ENCODE measurements at regions not wholly inside any gene's neighbourhood (a gene's known extent, or its start where the extent isn't known, plus 50 kb on each side); places are given as distances from the start of the nearest gene placed in this dataset.
"Not testable (repeated sequence)": the region's sequence is repeated elsewhere in the genome, so short reads cannot be mapped to it uniquely, and the experiment has no call there.

- intact Hi-C loops (cut with DNase I): no loop called here
- peak in 2 of 10 donors; percentile 55 to 64 for DNase-seq
Measured at GRCh38 chrX:437661-438390, 51.1 kb upstream of the PPP2R3B start.

- intact Hi-C loops (cut with DNase I): no loop called here
- DNase-seq: peak in 2 of 10 donors; percentile 52 to 67
Measured at GRCh38 chrX:439241-439640, 52.5 kb upstream of the PPP2R3B start.

- no peak for DNase-seq
- intact Hi-C loops (cut with DNase I): no loop called here
Measured at GRCh38 chrX:439719-440118, 53.0 kb upstream of the PPP2R3B start.

- intact Hi-C loops (cut with DNase I): no loop called here
- peak in 2 of 10 donors; percentile 47 to 55 for DNase-seq
Measured at GRCh38 chrX:440636-441035, 53.9 kb upstream of the PPP2R3B start.

GRCh38 chrX:443536-444210 lies 57.0 kb upstream of the PPP2R3B start:
- peak in 2 of 10 donors; percentile 25 to 29 for DNase-seq
- intact Hi-C loops (cut with DNase I): no loop called here

- intact Hi-C loops (cut with DNase I): no loop called here
- no peak for DNase-seq
Measured at GRCh38 chrX:444305-444704, 57.6 kb upstream of the PPP2R3B start.

- intact Hi-C loops (cut with DNase I): no loop called here
- peak in 1 of 10 donors; percentile 38 for DNase-seq
Measured at GRCh38 chrX:445727-446126, 59.0 kb upstream of the PPP2R3B start.

GRCh38 chrX:446245-446644 lies 59.5 kb upstream of the PPP2R3B start:
- peak in 1 of 10 donors; percentile 34 for DNase-seq
- intact Hi-C loops (cut with DNase I): no loop called here

GRCh38 chrX:447052-447451 lies 60.3 kb upstream of the PPP2R3B start:
- intact Hi-C loops (cut with DNase I): no loop called here

GRCh38 chrX:451750-452149 lies 65.0 kb upstream of the PPP2R3B start:
- DNase-seq: peak in 2 of 10 donors; percentile 38 to 51
- intact Hi-C loops (cut with DNase I): not testable (repeated sequence)

More at GRCh38 chrX:447052-447451, 60.3 kb upstream of the PPP2R3B start:
- DNase-seq: peak in 2 of 10 donors; percentile 22 to 55

- no peak for DNase-seq
- intact Hi-C loops (cut with DNase I): no loop called here
Measured at GRCh38 chrX:452598-452997, 65.9 kb upstream of the PPP2R3B start.

- intact Hi-C loops (cut with DNase I); DNase-seq: not testable (repeated sequence)
Measured at GRCh38 chrX:454514-454913, 67.8 kb upstream of the PPP2R3B start.

- intact Hi-C loops (cut with DNase I): no loop called here
- DNase-seq: peak in 2 of 10 donors; percentile 10 to 59
Measured at GRCh38 chrX:455199-455598, 68.5 kb upstream of the PPP2R3B start.

GRCh38 chrX:455673-456072 lies 69.0 kb upstream of the PPP2R3B start:
- intact Hi-C loops (cut with DNase I): no loop called here
- peak in 2 of 10 donors; percentile 21 to 41 for DNase-seq

GRCh38 chrX:456146-456545 lies 69.4 kb upstream of the PPP2R3B start:
- no peak for DNase-seq
- intact Hi-C loops (cut with DNase I): no loop called here

- peak in 2 of 10 donors; percentile 19 to 42 for DNase-seq
- intact Hi-C loops (cut with DNase I): no loop called here
Measured at GRCh38 chrX:456551-457291, 70.0 kb upstream of the PPP2R3B start.

GRCh38 chrX:457292-457679 lies 70.6 kb upstream of the PPP2R3B start:
- no peak for DNase-seq

GRCh38 chrX:458631-459061 lies 71.9 kb upstream of the PPP2R3B start:
- intact Hi-C loops (cut with DNase I): no loop called here
- DNase-seq: peak in 2 of 10 donors; percentile 29 to 42

More at GRCh38 chrX:457292-457679, 70.6 kb upstream of the PPP2R3B start:
- intact Hi-C loops (cut with DNase I): no loop called here

GRCh38 chrX:459611-460010 lies 72.9 kb upstream of the PPP2R3B start:
- DNase-seq: peak in 2 of 10 donors; percentile 49 to 61
- intact Hi-C loops (cut with DNase I): no loop called here

GRCh38 chrX:460116-460515 lies 73.4 kb upstream of the PPP2R3B start:
- peak in 1 of 10 donors; percentile 55 for DNase-seq

More at GRCh38 chrX:460116-460515, 73.4 kb upstream of the PPP2R3B start:
- intact Hi-C loops (cut with DNase I): no loop called here

Measured in posterior cingulate gyrus (tissue), 11 donors.